Muscle of arm (tissue), 1 donor: ENCODE measurements at regions not wholly inside any gene's neighbourhood (a gene's known extent, or its start where the extent isn't known, plus 50 kb on each side); places are given as distances from the start of the nearest gene placed in this dataset.
"Not testable (repeated sequence)": the region's sequence is repeated elsewhere in the genome, so short reads cannot be mapped to it uniquely, and the experiment has no call there.

ENCODE experiments used
- DNase-seq: peaks from one replicate; pipeline ENCODE4 v3.0.0-alpha.2; 2013

DNA sequence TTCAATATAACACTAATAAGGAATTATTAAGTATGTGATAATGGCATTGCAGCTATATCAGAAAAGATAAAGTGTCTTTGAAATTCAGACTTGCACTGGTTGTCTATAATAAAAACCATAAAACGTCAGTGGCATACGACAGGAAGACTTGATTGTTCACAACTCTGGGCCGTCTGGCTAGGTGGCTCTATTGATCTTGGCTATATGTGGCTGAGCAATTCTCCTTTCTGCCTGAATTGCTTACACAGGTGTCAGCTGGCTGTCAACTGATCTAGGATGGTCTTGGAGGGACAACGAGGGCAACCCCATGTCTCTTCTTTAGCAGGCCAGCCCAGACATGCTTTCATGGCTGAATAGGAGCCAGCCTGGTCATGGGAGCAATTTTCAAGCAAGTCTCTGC, 359.1 kb downstream of the QKI start:
- DNase-seq: no peak

GRCh38 chr6:163772701-163773100, 358.2 kb downstream of the QKI start:
- DNase-seq: no peak

DNA sequence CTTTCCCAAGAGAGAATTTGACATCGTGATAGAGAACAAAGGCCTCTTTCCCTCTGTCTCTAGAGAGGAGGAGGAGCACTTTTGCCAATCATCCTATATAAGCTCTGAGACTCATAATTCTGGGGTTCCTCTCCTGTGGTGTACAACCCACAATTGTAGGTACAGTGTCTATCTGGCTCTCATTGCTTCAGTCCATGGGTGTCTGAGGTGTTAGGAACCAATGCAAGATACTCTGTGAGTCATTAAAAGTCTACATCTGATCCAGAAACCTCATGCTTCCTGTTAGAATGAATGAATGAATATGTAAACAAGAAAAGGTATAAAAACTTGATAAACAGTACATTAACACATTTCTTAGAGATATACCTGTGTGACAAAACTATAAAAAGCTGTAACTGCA, 356.7 kb downstream of the QKI start:
- DNase-seq: no peak

DNA sequence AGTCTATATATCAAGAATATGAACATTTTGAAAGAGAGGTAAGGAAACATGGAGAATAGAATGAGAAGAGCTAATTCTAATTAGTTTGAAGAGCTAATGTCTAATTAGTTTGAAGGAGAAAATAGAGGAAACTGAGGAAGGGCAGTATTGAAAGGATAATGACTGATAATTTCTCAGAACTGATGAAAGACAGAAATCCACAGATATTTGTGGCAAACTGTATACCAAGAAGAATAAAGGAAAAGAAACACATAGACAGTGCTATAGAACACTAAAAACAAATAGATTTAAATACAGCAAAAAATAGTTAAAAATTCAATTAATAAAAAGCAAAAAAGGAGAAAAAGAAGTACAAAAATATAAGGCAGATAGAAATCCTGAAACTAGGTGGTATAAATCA, 354.4 kb downstream of the QKI start:
- no peak for DNase-seq

- no peak for DNase-seq
These were observed 352.4 kb downstream of the QKI start for GRCh38 chr6:163766936-163767335.

DNA sequence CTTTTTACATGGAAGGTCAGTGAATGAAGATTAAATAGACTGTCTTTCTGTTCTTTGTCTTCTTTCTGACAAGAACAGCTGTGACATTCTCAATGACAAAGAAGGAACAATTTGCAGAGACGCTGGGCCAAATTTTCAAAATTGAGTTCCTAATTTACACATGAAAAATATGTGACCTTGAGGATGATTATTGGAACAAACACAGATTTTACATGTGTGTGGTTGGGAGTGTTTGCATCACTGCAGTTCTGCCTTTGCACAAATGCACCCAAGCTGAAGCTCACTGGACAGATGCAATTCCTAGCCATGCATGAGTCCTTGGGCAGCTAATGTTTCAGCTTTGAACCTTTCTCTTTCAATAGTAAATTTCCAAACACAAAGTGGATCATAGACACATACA, 350.8 kb downstream of the QKI start:
- no peak for DNase-seq

GRCh38 chr6:163764565-163764964, 350.0 kb downstream of the QKI start:
- no peak for DNase-seq

DNA sequence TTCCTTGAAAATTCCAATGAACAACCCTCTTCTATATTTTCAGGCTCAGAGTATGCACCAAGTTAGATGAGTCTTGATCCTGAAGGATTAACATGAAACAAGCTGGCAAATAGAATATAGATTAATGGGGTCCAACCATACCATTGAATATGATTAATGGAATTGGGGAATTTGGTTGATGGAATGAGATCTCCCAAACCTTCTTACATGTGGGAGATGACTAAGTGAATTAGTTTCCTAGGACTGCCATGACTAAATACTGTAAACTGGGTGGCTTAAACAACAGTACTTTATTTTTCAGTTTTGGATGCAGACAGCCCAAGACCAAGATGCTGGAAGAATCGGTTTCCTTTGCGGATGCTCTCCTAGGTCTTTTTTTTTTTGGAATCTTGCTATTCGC, 347.0 kb downstream of the QKI start:
- no peak for DNase-seq

GRCh38 chr6:163760860-163761259, 346.3 kb downstream of the QKI start:
- DNase-seq: no peak

GRCh38 chr6:163759542-163759941, 345.0 kb downstream of the QKI start:
- DNase-seq: no peak

GRCh38 chr6:163757520-163757919, 343.0 kb downstream of the QKI start:
- no peak for DNase-seq

- DNase-seq: no peak
These were observed 341.6 kb downstream of the QKI start for GRCh38 chr6:163756079-163756478.

DNA sequence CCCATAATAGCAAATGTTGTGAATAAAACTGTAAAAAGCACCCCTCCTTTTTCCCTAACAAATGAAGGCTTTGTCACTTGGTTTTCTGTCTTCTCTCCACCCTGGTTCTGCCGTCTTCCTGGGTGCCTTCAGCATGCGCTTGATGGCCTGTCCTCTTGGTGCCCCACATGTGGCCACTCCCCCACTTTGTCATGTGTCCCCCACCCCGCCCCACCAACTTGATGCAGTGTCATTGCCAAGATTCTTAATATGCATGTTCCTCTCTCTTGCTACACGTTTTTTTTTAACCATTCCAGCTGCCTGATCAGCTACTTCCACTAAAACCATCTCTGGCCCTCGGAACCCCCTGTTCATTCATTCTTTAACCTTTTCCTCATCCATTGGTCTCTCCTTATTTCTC, 340.3 kb downstream of the QKI start:
- no peak for DNase-seq

DNA sequence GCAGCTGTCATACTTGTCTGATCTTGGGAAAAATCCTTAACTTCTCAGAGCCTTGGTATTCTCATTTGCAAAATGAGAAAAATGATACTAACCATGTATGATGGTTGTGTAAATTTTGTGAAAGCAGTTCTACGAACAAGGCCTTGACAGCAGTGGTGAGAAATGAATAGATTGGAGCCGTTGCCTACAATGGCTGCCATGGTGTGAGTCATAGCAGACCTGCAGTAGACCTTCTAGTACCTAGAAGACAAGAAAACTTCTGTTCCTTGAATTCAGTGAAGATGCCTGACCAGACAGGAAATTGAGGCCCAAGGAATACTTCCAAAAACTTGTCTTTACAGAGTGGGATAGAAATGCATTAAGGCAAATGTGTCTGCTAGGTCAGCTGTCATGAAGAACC, 338.9 kb downstream of the QKI start:
- no peak for DNase-seq

- DNase-seq: no peak
These were observed 337.9 kb downstream of the QKI start for GRCh38 chr6:163752446-163752845.

- no peak for DNase-seq
These were observed 336.6 kb downstream of the QKI start for GRCh38 chr6:163751032-163751525.

GRCh38 chr6:163750431-163751031, 336.0 kb downstream of the QKI start:
- no peak for DNase-seq

- DNase-seq: no peak
These were observed 334.4 kb downstream of the QKI start for GRCh38 chr6:163748886-163749285.

DNA sequence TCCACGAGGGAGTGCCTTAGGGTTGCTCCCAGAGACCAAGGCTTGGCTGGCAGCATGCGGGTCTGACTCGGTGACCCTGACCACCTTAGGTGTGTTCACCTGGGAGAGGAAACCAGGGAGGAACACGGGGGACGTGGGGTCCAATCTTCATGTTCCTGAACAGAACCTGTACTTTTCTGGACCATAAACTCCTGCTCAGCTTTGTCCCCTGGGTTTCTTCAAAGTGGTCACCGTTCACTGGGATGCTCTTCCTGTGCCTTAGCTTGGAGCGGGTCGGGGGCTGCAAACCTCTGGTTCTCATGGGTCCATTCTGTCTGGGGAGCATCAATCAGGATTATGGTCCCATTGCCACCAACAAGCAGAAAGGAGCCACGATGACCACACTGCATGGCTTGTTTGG, 333.5 kb downstream of the QKI start:
- no peak for DNase-seq

DNA sequence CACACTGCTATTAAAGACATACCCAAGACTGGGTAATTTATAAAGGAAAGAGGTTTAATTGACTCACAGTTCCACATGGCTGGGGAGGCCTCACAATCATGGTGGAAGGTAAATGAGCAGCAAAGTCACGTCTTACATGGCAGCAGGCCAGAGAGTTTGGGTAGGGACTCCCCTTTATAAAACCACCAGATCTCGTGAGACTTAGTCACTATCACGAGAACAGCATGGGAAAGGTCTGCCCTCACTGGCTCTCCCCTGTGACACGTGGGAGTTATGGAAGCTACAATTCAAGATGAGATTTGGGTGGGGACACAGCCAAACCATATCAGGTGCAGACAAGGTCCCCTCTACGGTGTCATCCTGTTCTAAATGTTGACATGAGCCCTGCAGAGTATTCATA, 332.5 kb downstream of the QKI start:
- not testable (repeated sequence) for DNase-seq

GRCh38 chr6:163745536-163746400, 331.2 kb downstream of the QKI start:
- peak; percentile 72 for DNase-seq

GRCh38 chr6:163744256-163744925, 329.9 kb downstream of the QKI start:
- DNase-seq: no peak

DNA sequence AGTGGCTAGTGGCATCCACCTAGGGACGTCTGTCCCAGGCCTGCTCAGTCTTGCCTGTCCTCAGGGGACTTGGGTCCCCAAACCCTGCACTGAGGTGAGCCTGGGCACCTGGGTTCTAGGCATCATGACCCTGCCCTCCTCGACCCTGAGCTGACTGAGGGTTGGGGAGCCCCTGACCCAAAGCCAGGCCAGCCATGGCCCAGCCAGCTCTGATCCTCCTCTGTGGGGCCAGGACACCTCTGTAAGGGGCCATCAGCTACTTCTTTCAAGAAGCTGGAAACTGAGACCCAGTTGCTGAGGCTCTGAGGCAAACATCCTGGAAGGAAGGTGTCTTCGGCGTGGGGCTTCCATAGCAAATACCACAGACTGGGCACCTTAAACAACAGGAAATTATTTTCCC, 329.3 kb downstream of the QKI start:
- no peak for DNase-seq
